Ectodermal cell (in vitro differentiated cells): ENCODE measurements at regions not wholly inside any gene's neighbourhood (a gene's known extent, or its start where the extent isn't known, plus 50 kb on each side); places are given as distances from the start of the nearest gene placed in this dataset.

ENCODE experiments used
- H3K27ac ChIP-seq: 2 replicates; pipeline ENCODE4 v1.7.0; 2013; ENCODE audit warnings: mild to moderate bottlenecking, low read depth, low read length; ENCODE audit not compliant: insufficient read depth, poor library complexity, severe bottlenecking
- H3K27me3 ChIP-seq: 2 replicates; pipeline ENCODE4 v1.7.0; 2013; ENCODE audit warnings: mild to moderate bottlenecking, low read length; ENCODE audit not compliant: insufficient read depth, control insufficient read depth, poor library complexity, severe bottlenecking
- H3K36me3 ChIP-seq: one replicate; pipeline ENCODE4 v1.7.0; 2013; ENCODE audit warnings: low read length; ENCODE audit not compliant: control insufficient read depth, insufficient read depth
- H3K4me1 ChIP-seq: one replicate; pipeline ENCODE4 v1.7.0; 2013; ENCODE audit warnings: low read length; ENCODE audit not compliant: control insufficient read depth, insufficient read depth
- H3K4me3 ChIP-seq: 2 replicates; pipeline ENCODE4 v1.7.0; 2013; ENCODE audit warnings: low read depth, low read length, control low read depth; ENCODE audit not compliant: insufficient read depth
- H3K9me3 ChIP-seq: 2 replicates; pipeline ENCODE4 v1.7.0; 2013; ENCODE audit warnings: mild to moderate bottlenecking, low read length, moderate library complexity; ENCODE audit not compliant: control insufficient read depth
- WGBS, 2 experiments: methylation state at CpG; one replicate each; pipeline ENCODE4 v1.1.7; 2013; ENCODE audit warnings: missing lambda C conversion rate in 2 of 2; 5-methylcytosine and 5-hydroxymethylcytosine counted together

DNA sequence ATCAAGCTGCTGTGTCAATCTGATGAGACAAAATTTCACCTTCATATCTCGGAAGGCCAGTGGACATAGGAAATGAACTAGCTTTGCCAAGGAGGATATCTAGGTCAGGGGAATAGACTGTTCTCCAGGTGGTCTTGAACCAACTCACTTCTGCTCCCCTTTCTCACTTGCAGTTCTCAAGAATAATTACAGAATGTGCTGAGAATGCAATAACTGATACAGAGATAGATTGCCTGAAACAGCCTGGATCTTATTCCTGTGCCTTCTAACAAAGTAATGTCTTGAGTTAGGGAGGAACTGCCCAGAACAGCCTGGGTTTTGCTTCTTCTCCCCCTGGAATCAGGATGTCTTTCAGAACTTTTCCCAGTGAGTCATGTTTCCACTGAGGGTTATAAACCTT is 636.7 kb downstream of the KCNT2 start:
- Histone ChIP-seq H3K4me3 (no peak overlapping the region), H3K27me3 (no peaks in the 10 kb centered on the region), H3K36me3 (no peaks in the 10 kb centered on the region), H3K27ac (no peak overlapping the region), H3K4me1 (no peaks in the 10 kb centered on the region), H3K9me3 (no peaks in the 10 kb centered on the region)
- WGBS, 2 experiments = 88 to 97% methylated on average over 1 of the region's 1 CpG

GRCh38 chr1:195970209-195970608 is 638.0 kb downstream of the KCNT2 start:
- no peaks in the 10 kb centered on the region for H3K27me3 ChIP-seq
- no peak overlapping the region for H3K4me3 ChIP-seq
- no peaks in the 10 kb centered on the region for H3K36me3 ChIP-seq
- no peaks in the 10 kb centered on the region for H3K4me1 ChIP-seq
- H3K27ac ChIP-seq = no peak overlapping the region
- 85 to 95% methylated on average over 1 of the region's 1 CpG for WGBS, 2 experiments
- H3K9me3 ChIP-seq = no peaks in the 10 kb centered on the region

GRCh38 chr1:195965475-195965874 is 642.8 kb downstream of the KCNT2 start:
- Histone ChIP-seq H3K27ac (no peak overlapping the region), H3K27me3 (no peaks in the 10 kb centered on the region), H3K9me3 (no peaks in the 10 kb centered on the region), H3K4me1 (no peaks in the 10 kb centered on the region), H3K36me3 (no peaks in the 10 kb centered on the region), H3K4me3 (no peak overlapping the region)
- WGBS, 2 experiments = 87 to 89% methylated on average over 5 to 6 of the region's 6 CpGs

DNA sequence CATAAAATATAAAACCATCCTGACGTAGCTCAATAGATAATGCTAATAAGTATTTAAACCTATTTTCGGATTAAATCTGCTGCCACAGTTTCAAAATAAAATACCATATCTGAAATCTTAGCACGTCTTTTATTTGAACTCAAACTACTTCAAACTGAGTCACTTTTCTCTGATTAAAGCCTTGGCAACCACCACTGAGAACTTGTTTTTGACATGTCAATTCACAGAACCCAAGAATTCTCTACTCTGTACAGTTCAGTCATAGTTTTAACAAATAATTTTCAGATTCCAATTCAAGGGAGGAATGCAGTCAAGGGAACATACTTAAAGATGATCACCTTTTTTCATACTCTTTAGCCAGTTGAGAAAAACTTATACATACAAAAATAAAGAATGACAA is 643.2 kb downstream of the KCNT2 start:
- H3K4me3 ChIP-seq = no peak overlapping the region
- H3K27me3 ChIP-seq = no peaks in the 10 kb centered on the region
- H3K4me1 ChIP-seq = no peaks in the 10 kb centered on the region
- H3K9me3 ChIP-seq = no peaks in the 10 kb centered on the region
- WGBS, 2 experiments = 95% methylated on average over 3 of the region's 3 CpGs
- H3K27ac ChIP-seq = no peak overlapping the region
- no peaks in the 10 kb centered on the region for H3K36me3 ChIP-seq

DNA sequence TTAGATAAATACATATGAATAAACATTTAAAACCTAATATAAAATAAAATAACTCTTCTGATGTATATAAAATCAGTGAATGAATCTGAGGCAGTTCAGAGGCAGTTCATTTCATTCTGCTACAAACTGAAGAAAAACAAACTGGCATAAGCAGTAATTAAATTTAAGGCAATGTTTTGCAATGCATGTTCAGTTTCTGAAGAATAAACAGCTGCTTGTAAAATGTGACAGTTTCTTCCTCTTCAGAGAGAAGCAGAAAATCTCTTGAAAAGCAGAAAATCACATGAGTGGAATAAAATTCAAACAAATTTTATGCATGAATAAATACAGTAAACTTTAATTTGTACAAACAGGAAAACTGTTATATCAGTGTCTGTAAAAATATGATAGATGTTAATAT is 643.7 kb downstream of the KCNT2 start:
- no peaks in the 10 kb centered on the region for H3K9me3 ChIP-seq
- H3K4me1 ChIP-seq = no peaks in the 10 kb centered on the region
- no peaks in the 10 kb centered on the region for H3K36me3 ChIP-seq
- no peak overlapping the region for H3K27ac ChIP-seq
- no peak overlapping the region for H3K4me3 ChIP-seq
- H3K27me3 ChIP-seq = no peaks in the 10 kb centered on the region

- H3K4me3 ChIP-seq = no peak overlapping the region
- no peaks in the 10 kb centered on the region for H3K27me3 ChIP-seq
- no peak overlapping the region for H3K27ac ChIP-seq
- H3K4me1 ChIP-seq = no peaks in the 10 kb centered on the region
- H3K36me3 ChIP-seq = no peaks in the 10 kb centered on the region
- no peaks in the 10 kb centered on the region for H3K9me3 ChIP-seq
Measured at GRCh38 chr1:195962051-195962450, 646.2 kb downstream of the KCNT2 start.

DNA sequence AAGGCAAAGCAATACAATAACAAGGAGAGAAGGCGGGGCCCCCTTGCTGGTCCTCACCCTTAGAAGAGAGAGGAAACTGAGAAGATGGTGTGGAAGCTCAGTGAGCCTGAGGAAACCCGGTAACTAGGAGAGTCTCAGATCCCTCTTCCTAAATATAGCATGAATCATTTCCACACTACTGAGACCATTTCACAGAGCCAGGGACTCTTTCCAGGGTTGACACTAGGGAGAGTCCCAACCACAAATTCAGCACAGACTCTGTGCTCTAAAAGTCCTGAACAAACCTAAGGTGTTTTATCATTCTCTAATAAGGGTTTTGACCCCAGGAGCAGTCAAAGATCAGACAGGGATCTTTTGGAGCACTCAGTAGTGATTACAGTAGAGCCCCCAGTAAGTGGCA is 647.7 kb downstream of the KCNT2 start:
- Histone ChIP-seq H3K4me1 (no peaks in the 10 kb centered on the region), H3K36me3 (no peaks in the 10 kb centered on the region), H3K27ac (no peak overlapping the region)

GRCh38 chr1:195958131-195958530 is 650.1 kb downstream of the KCNT2 start:
- no peaks in the 10 kb centered on the region for H3K4me1 ChIP-seq
- no peaks in the 10 kb centered on the region for H3K9me3 ChIP-seq
- 93 to 96% methylated on average over 3 to 4 of the region's 4 CpGs for WGBS, 2 experiments
- H3K27me3 ChIP-seq = no peaks in the 10 kb centered on the region
- no peak overlapping the region for H3K27ac ChIP-seq
- H3K36me3 ChIP-seq = no peaks in the 10 kb centered on the region
- H3K4me3 ChIP-seq = no peak overlapping the region

More for the DNA sequence above, 647.7 kb downstream of the KCNT2 start:
- no peaks in the 10 kb centered on the region for H3K9me3 ChIP-seq
- H3K27me3 ChIP-seq = no peaks in the 10 kb centered on the region
- WGBS, 2 experiments = 79 to 88% methylated on average over 2 of the region's 2 CpGs
- H3K4me3 ChIP-seq = no peak overlapping the region

GRCh38 chr1:195956845-195957244 is 651.4 kb downstream of the KCNT2 start:
- no peak overlapping the region for H3K27ac ChIP-seq
- no peaks in the 10 kb centered on the region for H3K4me1 ChIP-seq
- H3K4me3 ChIP-seq = no peak overlapping the region
- no peaks in the 10 kb centered on the region for H3K9me3 ChIP-seq
- H3K27me3 ChIP-seq = no peaks in the 10 kb centered on the region
- 85 to 99% methylated on average over 3 of the region's 3 CpGs for WGBS, 2 experiments
- H3K36me3 ChIP-seq = no peaks in the 10 kb centered on the region

DNA sequence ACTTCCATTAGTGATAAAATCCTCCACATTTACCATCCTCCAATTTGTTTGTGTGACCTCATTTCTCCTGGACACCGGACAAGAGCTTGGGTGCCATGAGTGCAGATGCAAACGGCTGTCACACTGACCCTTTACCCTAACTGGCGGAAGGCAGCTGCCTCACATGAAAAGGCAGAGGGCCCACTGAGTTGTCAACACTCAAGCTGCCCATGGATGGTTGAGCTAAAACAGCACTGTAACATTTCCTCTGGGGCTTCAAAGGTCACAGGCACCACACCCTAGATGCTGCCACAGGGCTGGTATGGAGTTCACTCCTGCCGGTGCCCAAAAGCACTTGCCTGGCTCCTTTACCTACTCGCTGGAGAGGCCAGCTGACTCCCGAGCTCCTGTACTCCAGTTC is 653.4 kb downstream of the KCNT2 start:
- no peak overlapping the region for H3K4me3 ChIP-seq
- no peaks in the 10 kb centered on the region for H3K9me3 ChIP-seq
- H3K27me3 ChIP-seq = no peaks in the 10 kb centered on the region
- no peaks in the 10 kb centered on the region for H3K4me1 ChIP-seq
- H3K27ac ChIP-seq = no peak overlapping the region
- no peaks in the 10 kb centered on the region for H3K36me3 ChIP-seq
- 92 to 94% methylated on average over 6 of the region's 6 CpGs for WGBS, 2 experiments

- H3K27me3 ChIP-seq = no peaks in the 10 kb centered on the region
- H3K36me3 ChIP-seq = no peaks in the 10 kb centered on the region
- H3K4me3 ChIP-seq = no peak overlapping the region
- no peak overlapping the region for H3K27ac ChIP-seq
- no peaks in the 10 kb centered on the region for H3K4me1 ChIP-seq
- no peaks in the 10 kb centered on the region for H3K9me3 ChIP-seq
- 88 to 97% methylated on average over 1 to 2 of the region's 2 CpGs for WGBS, 2 experiments
Measured at GRCh38 chr1:195951313-195951712, 656.9 kb downstream of the KCNT2 start.
